Prostate gland (tissue), 2 donors: ENCODE measurements at regions not wholly inside any gene's neighbourhood (a gene's known extent, or its start where the extent isn't known, plus 50 kb on each side); places are given as distances from the start of the nearest gene placed in this dataset.

Experiments used
- POLR2A ChIP-seq: fragments of 450-650 bp; IDR thresholded peaks from one replicate; pipeline ENCODE4 v1.6.1; 2016; ENCODE audit warnings: antibody characterized with exemption, mild to moderate bottlenecking
- POLR2AphosphoS5 ChIP-seq: sonication (generic); formaldehyde crosslinking; IDR thresholded peaks from one replicate; pipeline ENCODE4 v1.6.1; 2017; ENCODE audit warnings: antibody characterized with exemption
- TF ChIP-seq, protein P1 (sequence below), 4 experiments: fragments of 200-600 bp in 2 of 4; fragments of 450-650 bp in 2 of 4; sonication (generic) in 2 of 4; IDR thresholded peaks; 1 replicate in 3 of 4; 2 replicates in 1 of 4; pipeline ENCODE4 v1.5.1; 2016 to 2019; ENCODE audit warnings: antibody characterized with exemption in 4 of 4, mild to moderate bottlenecking in 2 of 4, moderate library complexity in 2 of 4

DNA sequence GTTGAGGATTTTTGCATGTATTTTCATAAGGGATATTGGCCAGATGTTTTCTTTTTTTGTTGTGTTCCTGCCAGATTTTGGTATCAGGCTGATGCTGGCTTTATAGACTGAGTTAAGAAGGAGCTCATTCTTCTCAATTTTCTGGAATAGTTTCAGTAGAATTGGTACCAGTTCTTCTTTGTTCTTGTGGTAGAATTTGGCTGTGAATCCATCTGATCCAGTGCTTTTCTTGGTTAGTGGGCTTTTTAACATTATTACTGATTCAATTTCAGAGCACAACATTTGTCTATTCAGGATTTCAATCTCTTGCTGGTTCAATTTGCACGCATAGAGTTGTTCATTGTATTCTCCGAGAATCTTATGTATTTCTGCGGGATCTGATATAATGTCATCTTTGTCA is 136.5 kb upstream of the FOXG1 start:
- TF ChIP-seq, protein P1, sequence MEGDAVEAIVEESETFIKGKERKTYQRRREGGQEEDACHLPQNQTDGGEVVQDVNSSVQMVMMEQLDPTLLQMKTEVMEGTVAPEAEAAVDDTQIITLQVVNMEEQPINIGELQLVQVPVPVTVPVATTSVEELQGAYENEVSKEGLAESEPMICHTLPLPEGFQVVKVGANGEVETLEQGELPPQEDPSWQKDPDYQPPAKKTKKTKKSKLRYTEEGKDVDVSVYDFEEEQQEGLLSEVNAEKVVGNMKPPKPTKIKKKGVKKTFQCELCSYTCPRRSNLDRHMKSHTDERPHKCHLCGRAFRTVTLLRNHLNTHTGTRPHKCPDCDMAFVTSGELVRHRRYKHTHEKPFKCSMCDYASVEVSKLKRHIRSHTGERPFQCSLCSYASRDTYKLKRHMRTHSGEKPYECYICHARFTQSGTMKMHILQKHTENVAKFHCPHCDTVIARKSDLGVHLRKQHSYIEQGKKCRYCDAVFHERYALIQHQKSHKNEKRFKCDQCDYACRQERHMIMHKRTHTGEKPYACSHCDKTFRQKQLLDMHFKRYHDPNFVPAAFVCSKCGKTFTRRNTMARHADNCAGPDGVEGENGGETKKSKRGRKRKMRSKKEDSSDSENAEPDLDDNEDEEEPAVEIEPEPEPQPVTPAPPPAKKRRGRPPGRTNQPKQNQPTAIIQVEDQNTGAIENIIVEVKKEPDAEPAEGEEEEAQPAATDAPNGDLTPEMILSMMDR (IDR thresholded peaks at IDR 0.05), result no peak
- no peak for TF ChIP-seq POLR2A
- TF ChIP-seq POLR2AphosphoS5, result no peak
